ENCODE measurements at regions not wholly inside any gene's neighbourhood (a gene's known extent, or its start where the extent isn't known, plus 50 kb on each side); places are given as distances from the start of the nearest gene placed in this dataset.

GRCh38 chr14:96747006-96747405 is 50.2 kb upstream of the VRK1 start:
- ChIA-PET POLR2A (no interaction called here), CTCF (no interaction called here)
- no peak overlapping the region for H3K4me3 ChIP-seq (ENCODE audit: control extremely low read depth in 1 of 5, extremely low read depth in 1 of 5, insufficient read depth in 1 of 5, low read depth in 2 of 5, low read length in 4 of 5)
- H3K27ac ChIP-seq (ENCODE audit: low read length in 2 of 2), result no peak overlapping the region
- H3K27me3 Mint-ChIP-seq, result peaks cover 53% of the 10 kb centered on the region
- H3K4me1 Mint-ChIP-seq, result peaks cover 1% of the 10 kb centered on the region
- no peak for ATAC-seq (ENCODE audit: low read depth)
- H3K9me3 ChIP-seq (ENCODE audit: control extremely low read depth in 1 of 3, control insufficient read depth in 2 of 3, insufficient read depth in 1 of 3, low read length in 2 of 3), result no peaks in the 10 kb centered on the region
- no peak overlapping the region for H3K4me3 Mint-ChIP-seq
- 88% methylated on average over 11 of the region's 13 CpGs for whole genome bisulfite sequencing (ENCODE audit: insufficient coverage)
- H3K79me2 ChIP-seq (ENCODE audit: control insufficient read depth, insufficient read depth, low read length), result no peaks in the 10 kb centered on the region
- H3K27ac Mint-ChIP-seq, result no peak overlapping the region
- no peaks in the 10 kb centered on the region for H3K9me3 Mint-ChIP-seq (ENCODE audit: insufficient read depth)
- intact Hi-C loops (cut with micrococcal nuclease), result no loop called here
- H3K9ac ChIP-seq (ENCODE audit: low read length), result no peak overlapping the region
- TF ChIP-seq CTCF (IDR thresholded peaks at IDR 0.05) (no peak), EZH2 (IDR thresholded peaks at IDR 0.05; ENCODE audit: borderline replicate concordance, insufficient read depth, low read depth, low read length, poor library complexity, severe bottlenecking) (no peak)
- no peaks in the 10 kb centered on the region for H3K4me1 ChIP-seq (ENCODE audit: control insufficient read depth in 2 of 2, insufficient read depth in 2 of 2, low read length in 2 of 2)
- no peak overlapping the region for H2AFZ ChIP-seq (ENCODE audit: insufficient read depth, low read depth, low read length, poor library complexity, severe bottlenecking)
- peaks cover 0 to 17% (median 1%) of the 10 kb centered on the region in 4 experiments for H3K27me3 ChIP-seq (replicated peaks in 1 of 4; ENCODE audit: control extremely low read depth in 1 of 4, control insufficient read depth in 3 of 4, insufficient read depth in 4 of 4, low read length in 3 of 4)
- DNase-seq, result no peak
- no peak overlapping the region for H3K4me2 ChIP-seq (replicated peaks; ENCODE audit: low read depth, low read length, poor library complexity, severe bottlenecking)
- no peaks in the 10 kb centered on the region for H3K36me3 ChIP-seq (replicated peaks in 1 of 2; ENCODE audit: control extremely low read depth in 1 of 2, control insufficient read depth in 1 of 2, extremely low read depth in 1 of 2, insufficient read depth in 2 of 2, low read length in 1 of 2)
- H4K20me1 ChIP-seq (ENCODE audit: control insufficient read depth, insufficient read depth, low read length, poor library complexity, severe bottlenecking), result no peaks in the 10 kb centered on the region

Measured in B cell (primary cell).